Activated CD4-positive, alpha-beta T cell treated with anti-CD3 and anti-CD28 coated beads, Interleukin-10, Interleukin-2, amounts not matched to agents 100 ng/mL and 50 ng/mL, durations not matched to agents 16 hours and 8 hours (primary cell): ENCODE measurements at regions not wholly inside any gene's neighbourhood (a gene's known extent, or its start where the extent isn't known, plus 50 kb on each side); places are given as distances from the start of the nearest gene placed in this dataset.
"Not testable (repeated sequence)": the region's sequence is repeated elsewhere in the genome, so short reads cannot be mapped to it uniquely, and the experiment has no call there.

Experiments used
- DNase-seq: peaks from one replicate; pipeline ENCODE4 v3.0.0-alpha.2; 2020

DNA sequence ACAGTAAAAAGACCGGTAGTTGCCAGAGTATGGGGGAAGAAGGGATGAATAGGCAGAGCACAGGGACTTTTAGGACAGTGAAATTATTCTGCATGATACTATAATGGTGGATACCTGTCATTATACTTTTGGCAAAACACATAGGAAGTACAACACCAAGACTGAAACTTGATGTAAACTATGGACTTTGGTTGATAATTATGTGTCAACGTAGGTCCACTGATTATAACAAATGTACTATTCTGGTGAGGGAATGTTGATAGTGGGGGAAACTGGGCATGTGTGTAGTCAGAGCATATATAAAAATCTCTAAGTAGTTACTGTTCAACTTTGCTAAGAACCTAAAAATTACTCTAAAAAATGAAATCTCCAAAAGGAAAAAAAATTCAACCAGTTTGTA lies 629.7 kb downstream of the CCDC85A start:
- DNase-seq, result no peak

DNA sequence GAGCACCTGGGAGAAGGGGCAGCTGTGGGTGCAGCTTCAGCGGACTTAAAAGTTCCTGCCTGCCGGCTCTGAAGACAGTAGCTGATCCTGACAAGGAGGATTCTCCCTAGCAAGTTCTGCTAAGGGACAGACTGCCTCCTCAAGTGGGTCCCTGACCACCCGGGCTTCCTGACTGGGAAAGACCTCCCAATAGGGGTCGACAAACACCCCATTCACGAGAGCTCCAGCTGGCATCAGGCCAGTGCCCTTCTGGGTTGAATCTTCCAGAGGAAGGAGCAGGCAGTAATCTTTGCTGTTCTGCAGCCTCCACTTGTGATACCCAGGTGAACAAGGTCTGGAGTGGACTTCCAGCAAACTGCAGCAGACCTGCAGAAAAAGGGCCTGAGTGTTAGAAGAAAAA lies 632.9 kb downstream of the CCDC85A start:
- no peak for DNase-seq

DNA sequence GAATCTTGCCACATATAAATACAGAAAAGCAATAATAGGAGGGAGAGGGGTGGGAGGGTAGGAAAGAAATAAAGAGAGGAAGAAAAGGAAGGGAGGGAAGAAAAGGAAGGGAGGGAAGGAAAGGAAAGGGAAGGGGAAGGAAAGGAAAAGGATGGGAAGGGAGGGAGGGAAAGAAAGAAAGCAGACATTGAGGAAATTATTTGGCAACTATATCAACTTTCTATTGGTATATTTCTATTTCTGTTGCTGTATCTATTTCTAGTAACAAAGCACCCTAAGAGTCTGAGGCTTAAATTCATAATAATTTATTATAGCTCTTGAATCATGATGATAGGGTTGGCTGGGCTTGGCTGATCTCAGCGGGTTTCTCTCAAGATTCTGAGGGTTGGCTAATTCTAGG lies 648.0 kb downstream of the CCDC85A start:
- DNase-seq, result no peak

DNA sequence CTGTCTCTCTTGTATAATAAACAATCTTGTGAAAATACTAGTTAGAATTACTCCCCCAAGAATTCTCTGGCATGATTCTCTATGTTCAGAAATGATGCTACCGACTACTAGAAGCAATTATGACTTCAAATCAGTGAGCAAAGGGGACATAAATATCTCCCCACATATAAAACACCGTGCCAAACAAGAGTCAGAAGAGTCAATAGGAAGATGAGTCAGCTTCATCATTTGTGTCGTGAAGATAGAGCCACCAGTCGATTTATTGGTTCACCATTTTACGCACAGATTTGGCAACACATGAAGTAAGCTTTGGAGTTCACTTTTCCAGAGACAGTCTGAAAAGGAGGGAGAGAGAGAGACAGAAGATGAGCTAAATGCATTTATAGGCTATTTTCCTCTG lies 650.9 kb downstream of the CCDC85A start:
- DNase-seq, result no peak

DNA sequence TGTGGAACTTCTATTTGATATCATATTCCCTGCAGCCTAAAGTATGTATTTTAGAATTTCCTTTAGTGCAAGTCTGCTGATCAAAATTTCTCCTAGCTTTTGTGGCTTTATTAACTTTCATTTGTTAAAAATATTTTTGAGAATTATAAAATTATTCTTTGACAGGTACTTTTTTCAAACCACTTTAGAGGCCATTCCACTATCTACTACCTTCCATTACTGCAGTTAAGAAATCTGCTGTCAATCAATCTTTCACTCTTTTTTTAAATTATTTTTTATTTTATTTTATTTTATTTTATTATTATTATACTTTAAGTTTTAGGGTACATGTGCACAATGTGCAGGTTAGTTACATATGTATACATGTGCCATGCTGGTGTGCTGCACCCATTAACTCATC lies 656.2 kb downstream of the CCDC85A start:
- not testable (repeated sequence) for DNase-seq

DNA sequence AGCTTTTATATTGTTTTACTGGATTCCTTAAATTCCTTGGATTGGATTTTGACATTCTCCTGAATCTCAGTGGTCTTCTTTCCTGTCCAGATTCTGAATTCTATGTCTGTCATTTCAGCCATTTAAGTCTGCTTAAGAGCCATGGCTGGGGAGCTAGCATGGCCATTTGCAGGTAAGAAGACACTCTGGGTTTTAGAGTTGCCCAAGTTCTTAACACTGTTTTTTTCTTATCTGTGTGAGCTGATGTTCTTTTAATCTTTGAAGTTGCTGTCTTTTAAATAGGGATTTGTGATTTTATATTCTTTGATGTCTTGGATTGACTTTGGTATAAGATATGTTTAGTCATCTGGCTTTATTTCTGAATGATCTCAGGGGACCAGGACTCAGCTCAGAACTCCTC lies 677.2 kb downstream of the CCDC85A start:
- DNase-seq, result no peak

DNA sequence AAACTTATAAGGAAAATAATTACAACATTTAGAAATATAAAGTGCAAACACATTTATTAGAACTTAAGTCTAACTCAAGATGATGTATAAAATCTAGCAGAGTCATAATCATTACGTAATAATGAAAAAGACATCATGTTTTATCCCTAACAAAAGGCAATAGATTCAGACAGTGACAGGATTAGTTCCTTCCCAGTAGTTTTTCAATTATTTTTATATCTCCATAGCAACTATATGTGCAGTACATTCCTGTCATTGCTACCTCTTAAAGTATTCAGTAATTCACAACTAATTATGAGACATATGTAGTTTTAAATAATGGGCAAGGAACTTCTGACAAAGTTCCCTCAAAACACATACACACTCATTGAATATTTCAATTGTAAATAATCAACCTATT lies 687.9 kb downstream of the CCDC85A start:
- no peak for DNase-seq

DNA sequence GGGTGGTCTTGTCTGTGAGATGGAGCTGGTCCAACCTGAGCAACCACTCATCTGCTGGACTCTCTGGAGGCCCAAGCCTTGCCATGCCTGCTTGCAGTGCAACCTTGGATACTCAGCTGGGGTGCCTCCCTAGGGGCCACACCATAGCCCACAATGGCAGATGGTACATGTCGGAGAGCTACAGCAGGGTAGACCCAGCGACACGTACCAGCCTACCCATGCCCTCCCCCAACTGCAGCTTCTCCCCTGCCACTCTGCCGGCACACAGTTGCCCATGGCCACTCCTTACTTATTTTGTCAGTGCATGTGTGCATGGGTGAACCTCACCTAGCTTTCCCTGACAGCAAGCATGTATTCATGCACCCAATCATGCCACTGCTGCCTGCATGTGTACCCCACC lies 690.9 kb downstream of the CCDC85A start:
- no peak for DNase-seq

DNA sequence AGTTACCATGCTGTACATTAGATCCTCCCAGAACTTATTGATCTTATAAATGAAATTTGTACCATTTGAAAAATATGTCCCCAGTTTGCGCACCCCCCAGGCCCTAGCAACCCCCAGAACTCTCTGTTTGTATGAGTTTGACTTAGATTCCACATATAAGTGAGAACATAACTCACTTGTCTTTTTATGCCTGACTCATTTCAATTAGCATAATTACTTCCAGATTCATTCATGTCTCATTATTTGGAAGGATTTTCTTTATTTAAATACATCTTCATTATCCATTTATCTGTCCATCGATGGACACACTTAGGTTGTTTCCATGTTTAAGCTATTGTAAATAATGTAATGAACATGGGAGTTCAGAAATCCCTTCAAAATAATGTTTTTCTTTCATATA lies 705.9 kb downstream of the CCDC85A start:
- DNase-seq, result no peak

DNA sequence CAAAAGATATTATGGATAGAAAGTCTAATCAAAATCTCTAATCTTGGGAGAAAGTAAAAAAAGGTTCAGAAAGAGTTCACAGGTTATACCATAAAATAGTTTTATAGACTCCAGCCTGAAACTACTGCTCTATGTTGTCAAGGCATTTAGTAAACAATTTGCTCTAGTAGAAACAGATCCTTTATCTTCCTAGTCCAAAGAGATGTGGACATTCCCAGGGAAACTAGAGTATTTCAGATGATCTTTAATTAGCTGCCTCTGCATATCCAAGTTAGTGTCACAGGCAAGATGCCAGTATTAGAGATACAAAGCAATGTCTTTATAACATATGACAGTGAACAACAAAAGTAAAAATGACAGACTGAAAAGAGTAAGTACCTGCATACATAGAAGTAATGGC lies 708.6 kb downstream of the CCDC85A start:
- DNase-seq, result no peak

DNA sequence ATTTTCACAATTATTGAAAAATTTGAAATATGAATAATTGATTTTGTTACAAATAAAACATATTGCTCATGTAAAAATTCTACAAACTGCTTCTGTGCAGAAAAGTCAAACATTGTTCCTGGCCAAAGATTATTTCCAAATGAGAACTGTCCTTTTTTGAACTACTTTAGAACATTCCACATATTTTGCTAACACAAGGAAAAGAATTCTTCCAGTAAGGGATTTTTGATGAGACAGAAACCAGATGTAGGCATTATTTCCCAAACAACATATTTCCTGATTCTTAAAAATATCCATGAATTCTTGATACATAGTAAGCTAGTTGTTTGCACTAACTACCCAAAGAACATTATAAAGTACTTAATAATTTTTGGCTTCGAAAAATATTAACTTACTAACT lies 715.2 kb downstream of the CCDC85A start:
- DNase-seq, result no peak

DNA sequence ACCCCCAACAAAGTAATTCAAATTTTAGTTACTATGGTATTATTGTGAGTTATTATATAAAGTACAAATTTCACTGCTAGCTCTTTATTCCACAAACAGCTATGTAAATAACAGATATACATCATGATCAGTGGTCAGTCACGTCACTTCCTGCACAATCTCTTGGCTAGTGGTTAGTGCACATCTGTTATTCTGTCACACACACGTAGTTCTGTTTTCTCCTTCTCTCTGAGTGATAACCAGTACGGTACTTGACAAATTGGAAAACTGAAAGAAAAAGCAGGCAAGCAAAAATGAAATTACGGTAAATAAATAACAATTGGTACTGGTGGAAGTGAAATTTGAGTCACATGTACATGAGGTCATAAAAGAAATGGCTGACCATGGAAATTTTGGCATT lies 728.7 kb downstream of the CCDC85A start:
- DNase-seq, result no peak

DNA sequence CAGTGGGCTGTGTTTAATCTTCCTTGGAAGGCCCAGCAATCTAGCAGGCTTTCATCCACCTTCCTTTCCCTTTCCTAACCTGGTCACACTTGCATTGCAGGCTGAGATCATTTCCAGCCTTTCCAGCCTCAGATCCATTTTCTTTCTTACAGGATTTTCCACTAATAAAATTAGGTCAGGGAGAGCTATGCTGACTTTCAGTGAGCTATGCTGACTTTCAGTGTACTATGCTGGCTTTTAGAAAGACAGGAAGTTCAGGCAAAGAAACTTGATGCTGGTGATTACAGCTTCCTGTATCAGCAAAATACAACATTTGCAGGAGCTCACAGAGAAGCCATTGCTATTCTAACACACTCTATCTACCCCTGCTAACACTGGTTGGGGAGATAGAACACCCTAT lies 735.0 kb downstream of the CCDC85A start:
- no peak for DNase-seq

DNA sequence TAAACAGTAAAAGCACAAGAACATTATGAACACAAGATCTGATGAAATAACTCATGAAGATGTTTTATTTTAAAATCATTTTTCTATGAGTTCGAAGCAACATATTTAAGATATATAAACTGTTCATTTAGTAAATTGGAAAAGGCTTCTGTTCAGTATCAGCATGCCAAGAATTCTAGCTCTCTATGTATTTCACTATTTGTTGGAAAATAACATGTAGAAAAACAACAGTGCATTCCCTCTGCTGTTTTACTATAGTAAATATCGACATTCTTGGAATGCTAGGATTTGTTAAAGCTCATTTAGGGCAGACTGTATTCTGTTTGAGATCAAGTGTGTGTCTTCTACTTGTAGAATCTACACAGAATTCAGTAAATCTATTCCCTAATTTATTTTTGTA lies 750.2 kb downstream of the CCDC85A start:
- DNase-seq, result no peak

DNA sequence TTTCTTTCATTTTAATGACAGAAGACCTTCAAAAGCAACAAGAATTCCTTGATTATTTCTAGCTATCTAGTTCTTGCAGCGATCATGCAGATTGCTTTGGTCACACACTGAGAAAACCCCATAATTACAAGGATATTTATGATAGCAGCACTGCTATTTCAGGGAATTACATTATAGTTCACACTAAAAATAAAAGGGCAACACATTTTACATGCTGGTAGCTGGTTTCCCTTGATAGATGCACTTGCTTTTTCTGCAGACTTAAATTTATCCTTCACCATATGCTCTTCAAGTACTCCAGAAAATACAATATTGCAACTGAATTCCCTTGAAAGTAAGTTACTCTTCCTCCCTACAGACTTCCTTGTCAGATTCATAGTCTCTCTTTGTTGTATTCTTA lies 751.1 kb downstream of the CCDC85A start:
- DNase-seq, result no peak

DNA sequence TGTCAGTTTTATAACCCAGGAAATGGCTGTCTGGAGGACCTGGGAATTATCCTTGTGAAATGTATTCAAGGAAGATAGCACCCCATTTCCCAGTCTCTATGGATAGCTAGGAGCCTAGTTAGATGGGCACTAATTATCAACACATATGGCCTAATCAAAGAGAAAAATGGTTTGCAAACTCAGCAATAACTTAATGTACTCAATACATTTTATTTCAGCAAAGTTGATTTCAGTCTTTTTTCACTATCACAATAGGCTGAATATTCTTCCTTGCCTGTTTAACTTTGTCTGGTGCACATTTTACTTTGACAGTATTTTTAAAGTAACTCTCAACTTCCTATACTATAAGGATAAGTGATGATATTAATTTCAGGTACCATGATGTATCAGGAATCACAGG lies 756.3 kb downstream of the CCDC85A start:
- no peak for DNase-seq

DNA sequence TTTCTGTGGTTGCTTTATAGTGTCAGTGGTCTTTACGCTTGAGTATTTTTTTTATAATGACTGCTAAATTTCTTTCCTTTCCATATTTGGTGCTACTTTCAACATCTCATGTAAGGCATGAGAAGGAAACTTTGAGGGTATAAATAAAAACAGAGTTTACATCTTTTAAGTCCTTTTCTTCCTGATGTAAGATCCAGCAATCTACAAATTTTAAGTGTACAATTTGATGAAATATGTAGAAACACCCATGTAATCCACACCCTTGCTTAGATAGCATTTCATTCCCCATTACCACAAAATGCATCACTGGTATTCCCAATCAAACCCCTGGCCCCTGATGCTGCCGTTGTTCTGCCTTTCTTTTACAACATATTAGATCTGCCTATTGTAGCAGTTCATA lies 769.1 kb downstream of the CCDC85A start:
- no peak for DNase-seq

DNA sequence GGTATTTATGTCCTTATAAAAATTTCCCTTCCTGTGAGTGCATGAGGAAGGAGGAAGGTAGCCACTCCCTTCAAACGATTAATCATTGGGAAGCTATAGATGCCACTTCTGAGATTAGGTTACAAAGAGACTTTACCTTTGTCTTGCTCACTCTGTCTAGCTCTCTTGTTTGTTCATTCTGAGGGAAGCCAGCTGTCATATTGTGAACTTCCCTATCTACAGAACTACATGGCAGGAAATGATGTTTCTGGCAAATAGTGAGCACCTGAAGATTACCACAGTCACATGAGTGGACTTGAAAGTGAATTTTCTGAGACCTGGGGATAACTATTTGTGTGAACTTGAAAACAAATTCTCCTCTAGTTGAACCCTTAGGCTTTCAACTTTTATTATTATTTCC lies 776.8 kb downstream of the CCDC85A start:
- no peak for DNase-seq

DNA sequence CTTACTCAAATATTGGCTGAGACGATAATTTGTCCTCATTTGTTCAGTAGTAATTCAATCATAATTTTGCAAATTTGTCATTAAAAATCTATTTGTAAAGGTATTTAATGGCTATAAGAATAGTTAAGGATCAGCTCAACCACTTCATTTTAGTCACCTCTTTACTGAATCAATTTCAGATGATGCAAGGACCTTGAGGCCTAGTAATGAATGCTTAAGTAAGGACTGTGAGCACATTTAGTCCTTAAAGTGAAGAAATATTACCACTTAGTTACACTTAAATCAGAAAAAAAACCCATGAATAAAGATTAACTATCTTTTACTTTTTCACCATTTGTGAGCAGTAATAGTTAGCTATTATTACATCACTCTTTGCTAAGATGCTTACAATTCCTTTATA lies 778.9 kb downstream of the CCDC85A start:
- DNase-seq, result no peak

DNA sequence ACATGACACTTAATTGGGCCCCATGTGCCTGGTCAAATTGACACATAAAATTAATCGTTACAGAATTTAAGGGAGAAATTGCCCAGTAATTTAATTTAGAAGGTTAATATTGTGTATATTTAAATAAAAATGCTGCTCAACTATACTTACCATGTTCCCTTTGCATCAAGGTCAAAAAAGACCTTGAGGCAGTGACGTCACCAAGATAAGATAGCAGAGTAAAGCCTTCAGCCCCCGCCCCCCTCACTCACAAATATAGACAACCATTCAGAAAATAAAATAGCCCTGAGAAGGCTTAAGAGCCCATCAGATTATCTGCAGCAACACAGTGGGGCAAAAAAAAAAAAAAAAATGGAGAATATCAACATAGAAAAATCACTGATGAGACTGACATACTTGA lies 785.7 kb downstream of the CCDC85A start:
- no peak for DNase-seq

DNA sequence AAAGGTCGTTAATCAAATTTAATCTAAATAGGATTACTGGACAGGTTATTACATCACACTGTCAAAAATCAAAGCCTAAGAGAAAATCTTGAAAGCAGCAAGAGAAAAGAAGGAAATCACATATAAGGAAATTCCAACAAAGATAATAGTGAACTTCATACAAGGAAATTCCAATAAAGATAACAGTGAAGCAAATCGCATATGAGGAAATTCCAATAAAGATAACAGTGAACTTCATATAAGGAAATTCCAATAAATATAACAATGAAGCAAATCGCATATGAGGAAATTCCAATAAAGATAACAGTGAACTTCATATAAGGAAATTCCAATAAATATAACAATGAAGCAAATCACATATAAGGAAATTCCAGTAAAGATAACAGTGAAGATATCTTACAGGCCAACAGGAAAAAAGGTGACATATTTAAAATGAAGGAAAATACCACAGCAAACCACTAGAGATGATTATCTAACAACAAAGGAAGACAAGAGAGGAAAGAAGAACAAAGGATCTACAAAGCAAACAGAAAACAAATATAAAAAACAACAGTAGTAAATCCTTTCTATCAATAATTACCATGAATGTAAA lies 787.7 kb downstream of the CCDC85A start:
- DNase-seq, result no peak

DNA sequence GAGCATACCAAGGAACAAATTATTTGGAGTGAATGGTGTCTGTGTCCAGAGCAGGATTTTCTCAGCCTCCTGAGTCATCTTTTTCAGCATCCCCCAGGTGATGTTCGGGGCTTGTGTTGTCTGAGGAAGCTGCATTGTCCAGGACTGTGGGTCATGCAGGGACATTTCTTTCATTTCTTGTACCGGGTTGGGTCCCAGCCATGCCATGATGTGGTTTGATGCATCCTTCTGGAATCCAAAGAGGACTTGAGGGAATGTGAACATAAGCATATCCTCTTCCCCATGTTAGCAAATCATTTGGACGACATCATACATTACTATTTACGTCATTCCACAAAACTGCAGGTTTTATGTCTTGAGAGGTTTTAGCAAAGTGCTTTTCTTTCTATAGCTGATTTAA lies 797.8 kb downstream of the CCDC85A start:
- no peak for DNase-seq

DNA sequence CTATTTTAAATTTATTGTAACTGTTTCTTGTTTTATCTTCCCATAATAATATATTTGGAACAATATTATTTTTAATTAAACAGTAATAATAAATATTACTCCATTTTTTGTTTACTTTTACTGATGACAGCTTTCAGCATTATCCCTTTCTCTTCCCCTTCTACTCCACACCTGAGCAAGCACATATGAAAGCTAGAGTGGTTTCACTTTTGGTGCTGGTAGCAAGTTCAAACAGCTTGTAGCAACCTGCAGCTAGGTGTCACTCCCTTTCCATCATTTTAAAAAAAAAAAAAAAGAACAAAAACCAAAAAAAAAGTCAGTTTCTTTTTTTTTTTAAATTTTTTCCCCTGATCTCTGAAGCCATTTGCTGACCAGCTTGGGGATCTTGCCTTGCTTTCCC lies 801.8 kb downstream of the CCDC85A start:
- no peak for DNase-seq

DNA sequence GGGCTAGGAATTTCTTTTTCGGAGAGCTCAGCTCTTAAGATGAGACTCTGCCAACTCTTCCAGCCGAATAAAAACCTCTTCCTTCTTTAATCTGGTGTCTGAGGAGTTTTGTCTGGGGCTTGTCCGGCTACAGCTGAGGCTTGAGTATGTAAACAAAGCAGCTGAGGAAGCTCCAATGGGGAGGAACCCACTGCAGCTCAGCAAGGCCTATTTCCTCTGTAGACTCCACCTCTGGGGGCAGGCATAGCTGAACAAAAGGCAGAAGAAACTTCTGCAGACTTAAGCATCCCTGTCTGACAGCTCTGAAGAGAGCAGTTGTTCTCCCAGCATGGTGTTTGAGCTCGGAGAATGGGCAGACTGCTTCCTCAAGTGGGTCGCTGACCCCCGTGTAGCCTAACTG lies 838.7 kb downstream of the CCDC85A start:
- no peak for DNase-seq

DNA sequence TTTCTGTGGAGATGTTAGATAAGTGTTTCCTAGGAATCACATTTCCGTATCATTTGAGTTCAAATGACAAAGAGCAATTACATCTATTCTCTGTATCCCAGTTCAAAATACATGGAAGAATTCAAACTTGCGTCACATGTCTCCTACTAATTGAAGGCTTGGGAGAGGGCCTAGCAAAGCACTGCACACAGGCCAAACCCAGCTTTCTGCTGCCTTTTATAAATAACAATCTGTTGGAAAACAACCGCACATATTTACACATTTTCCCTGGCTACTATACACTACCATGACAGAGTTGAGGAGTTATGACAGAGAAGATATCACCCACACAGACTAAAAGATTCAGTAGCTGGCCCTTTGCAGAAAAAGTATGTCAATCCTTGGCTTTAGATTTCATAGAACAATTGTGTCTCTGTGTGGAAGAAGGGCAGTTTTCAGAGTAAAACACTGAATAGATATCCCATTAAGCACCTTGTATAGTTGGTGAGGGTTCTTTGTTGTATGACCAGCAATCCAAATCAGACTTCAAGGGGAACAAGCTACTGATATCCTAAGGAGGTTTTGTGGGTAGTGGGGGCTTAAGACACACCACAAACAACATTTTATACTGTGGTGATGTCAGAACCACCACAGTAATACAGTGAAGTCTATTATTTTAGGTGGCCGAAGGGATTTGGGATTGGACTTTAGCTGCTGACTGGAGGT lies 861.3 kb downstream of the CCDC85A start:
- DNase-seq, result no peak
